Vagina (tissue), 2 donors: ENCODE measurements at regions not wholly inside any gene's neighbourhood (a gene's known extent, or its start where the extent isn't known, plus 50 kb on each side); places are given as distances from the start of the nearest gene placed in this dataset.

ENCODE experiments used
- POLR2A ChIP-seq, 2 donors: fragments of 450-650 bp; IDR thresholded peaks; one replicate each; pipeline ENCODE4 v1.6.1; 2017; ENCODE audit warnings: antibody characterized with exemption in 2 of 2, mild to moderate bottlenecking in 2 of 2, moderate library complexity in 2 of 2
- TF ChIP-seq, protein P1 (sequence below), 3 experiments: fragments of 450-650 bp in 2 of 3; fragments of 200-600 bp in 1 of 3; sonication (generic) in 1 of 3; IDR thresholded peaks; one replicate each; pipeline ENCODE4 v1.5.1; 2017 to 2019; ENCODE audit warnings: antibody characterized with exemption in 3 of 3, mild to moderate bottlenecking in 2 of 3, moderate library complexity in 2 of 3

DNA sequence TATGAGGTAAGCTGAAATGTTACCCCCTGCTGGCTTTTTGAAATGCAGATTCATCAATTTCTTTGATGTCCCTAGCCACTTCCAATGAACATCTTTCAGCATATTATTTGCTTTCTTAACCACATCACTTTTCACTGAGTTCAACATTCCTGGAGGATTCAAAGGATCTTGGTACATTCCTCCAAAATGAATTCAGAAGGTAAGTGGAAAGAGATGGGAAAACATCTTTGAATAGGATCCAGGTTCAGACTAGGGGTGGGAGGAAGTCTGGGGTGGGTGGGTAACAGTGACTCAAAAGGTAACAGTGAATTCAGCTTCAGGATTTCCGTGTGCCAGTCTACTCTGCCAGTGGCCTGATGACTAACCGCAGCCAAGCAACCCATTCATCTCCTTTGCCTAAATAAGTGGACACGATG lies 180.7 kb downstream of the ZC3H11B start:
- TF ChIP-seq, protein P1, sequence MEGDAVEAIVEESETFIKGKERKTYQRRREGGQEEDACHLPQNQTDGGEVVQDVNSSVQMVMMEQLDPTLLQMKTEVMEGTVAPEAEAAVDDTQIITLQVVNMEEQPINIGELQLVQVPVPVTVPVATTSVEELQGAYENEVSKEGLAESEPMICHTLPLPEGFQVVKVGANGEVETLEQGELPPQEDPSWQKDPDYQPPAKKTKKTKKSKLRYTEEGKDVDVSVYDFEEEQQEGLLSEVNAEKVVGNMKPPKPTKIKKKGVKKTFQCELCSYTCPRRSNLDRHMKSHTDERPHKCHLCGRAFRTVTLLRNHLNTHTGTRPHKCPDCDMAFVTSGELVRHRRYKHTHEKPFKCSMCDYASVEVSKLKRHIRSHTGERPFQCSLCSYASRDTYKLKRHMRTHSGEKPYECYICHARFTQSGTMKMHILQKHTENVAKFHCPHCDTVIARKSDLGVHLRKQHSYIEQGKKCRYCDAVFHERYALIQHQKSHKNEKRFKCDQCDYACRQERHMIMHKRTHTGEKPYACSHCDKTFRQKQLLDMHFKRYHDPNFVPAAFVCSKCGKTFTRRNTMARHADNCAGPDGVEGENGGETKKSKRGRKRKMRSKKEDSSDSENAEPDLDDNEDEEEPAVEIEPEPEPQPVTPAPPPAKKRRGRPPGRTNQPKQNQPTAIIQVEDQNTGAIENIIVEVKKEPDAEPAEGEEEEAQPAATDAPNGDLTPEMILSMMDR (IDR thresholded peaks at IDR 0.05), result no peak
- no peak for TF ChIP-seq POLR2A (IDR thresholded peaks at IDR 0.05)
